ENCODE measurements at regions not wholly inside any gene's neighbourhood (a gene's known extent, or its start where the extent isn't known, plus 50 kb on each side); places are given as distances from the start of the nearest gene placed in this dataset.

DNA sequence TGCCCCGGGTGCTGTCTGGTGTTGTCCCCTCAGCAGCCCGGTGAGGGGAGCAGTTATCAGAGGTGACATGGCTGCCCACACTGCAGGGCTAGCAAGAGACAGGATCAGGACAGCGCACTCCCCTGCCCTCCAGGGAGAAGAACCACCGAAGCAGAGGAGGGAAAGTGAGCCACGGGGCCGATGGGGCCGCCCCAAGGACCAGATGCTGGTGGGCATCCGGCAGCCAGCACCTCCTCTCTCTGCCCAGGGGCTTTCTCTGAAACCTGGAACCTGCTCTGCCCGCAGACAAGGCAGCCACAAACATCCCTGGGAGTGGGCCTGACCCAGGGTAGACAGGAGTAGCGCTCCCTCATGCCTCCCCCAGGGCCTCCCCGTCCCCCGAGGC lies 163.0 kb upstream of the CST7 start:
- DNase-seq, result no peak
- H3K27ac ChIP-seq, result no peak overlapping the region
- TF ChIP-seq, protein P1, sequence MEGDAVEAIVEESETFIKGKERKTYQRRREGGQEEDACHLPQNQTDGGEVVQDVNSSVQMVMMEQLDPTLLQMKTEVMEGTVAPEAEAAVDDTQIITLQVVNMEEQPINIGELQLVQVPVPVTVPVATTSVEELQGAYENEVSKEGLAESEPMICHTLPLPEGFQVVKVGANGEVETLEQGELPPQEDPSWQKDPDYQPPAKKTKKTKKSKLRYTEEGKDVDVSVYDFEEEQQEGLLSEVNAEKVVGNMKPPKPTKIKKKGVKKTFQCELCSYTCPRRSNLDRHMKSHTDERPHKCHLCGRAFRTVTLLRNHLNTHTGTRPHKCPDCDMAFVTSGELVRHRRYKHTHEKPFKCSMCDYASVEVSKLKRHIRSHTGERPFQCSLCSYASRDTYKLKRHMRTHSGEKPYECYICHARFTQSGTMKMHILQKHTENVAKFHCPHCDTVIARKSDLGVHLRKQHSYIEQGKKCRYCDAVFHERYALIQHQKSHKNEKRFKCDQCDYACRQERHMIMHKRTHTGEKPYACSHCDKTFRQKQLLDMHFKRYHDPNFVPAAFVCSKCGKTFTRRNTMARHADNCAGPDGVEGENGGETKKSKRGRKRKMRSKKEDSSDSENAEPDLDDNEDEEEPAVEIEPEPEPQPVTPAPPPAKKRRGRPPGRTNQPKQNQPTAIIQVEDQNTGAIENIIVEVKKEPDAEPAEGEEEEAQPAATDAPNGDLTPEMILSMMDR (IDR thresholded peaks at IDR 0.05; ENCODE audit: low read depth, low read length), result no peak
- no peaks in the 10 kb centered on the region for H3K36me3 ChIP-seq
- no peaks in the 10 kb centered on the region for H3K27me3 ChIP-seq (ENCODE audit: insufficient read depth, low read depth, severe bottlenecking)
- no peak overlapping the region for H3K4me3 ChIP-seq (ENCODE audit: low read depth, low read length)
- H3K9me3 ChIP-seq (ENCODE audit: severe bottlenecking), result no peaks in the 10 kb centered on the region

DNA sequence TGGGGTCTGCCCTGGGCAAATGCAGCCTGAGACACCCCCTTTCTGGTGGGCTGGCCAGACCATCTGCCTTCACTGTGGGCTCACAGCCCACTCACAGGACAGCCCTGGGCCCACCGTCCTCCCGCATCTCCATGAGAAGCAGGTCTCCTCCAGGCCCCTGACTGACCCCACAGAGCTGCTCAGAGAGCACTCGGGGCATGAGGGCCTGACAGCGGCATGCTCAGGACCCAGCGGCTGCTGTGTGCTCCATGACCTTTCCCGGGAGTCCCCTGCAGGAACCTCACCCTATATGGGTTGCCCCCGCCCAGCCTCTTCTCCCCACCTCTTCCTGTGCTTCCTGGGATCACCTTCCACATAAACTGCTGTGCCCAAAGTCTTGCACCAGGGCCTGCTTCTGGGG lies 162.4 kb upstream of the CST7 start:
- no peaks in the 10 kb centered on the region for H3K27me3 ChIP-seq (ENCODE audit: insufficient read depth, low read depth, severe bottlenecking)

DNA sequence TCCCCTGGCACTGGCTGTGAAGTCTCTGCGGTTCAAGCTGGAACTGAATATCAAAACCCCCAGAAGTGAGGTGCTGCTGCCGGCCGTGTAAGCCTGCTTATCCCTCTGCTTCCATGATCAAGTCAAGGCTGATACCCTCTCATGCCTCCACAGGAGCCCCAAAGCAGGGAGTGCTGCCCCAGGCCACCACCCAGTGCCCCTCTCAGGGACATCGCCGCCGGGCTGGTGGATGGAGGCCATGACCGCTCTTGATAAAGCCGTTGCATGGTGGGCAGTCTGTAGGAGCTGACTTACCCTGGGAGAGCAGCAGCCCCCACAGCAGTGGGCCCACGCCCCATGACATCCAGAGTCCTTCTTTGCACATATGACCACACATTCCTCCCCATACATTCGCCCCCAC lies 162.0 kb upstream of the CST7 start:
- Histone ChIP-seq H3K36me3 (no peaks in the 10 kb centered on the region), H3K27me3 (ENCODE audit: insufficient read depth, low read depth, severe bottlenecking) (no peaks in the 10 kb centered on the region), H3K4me3 (ENCODE audit: low read depth, low read length) (no peak overlapping the region), H3K9me3 (ENCODE audit: severe bottlenecking) (no peaks in the 10 kb centered on the region), H3K27ac (no peak overlapping the region)
- TF ChIP-seq, protein P1 (IDR thresholded peaks at IDR 0.05; ENCODE audit: low read depth, low read length), result no peak
- DNase-seq, result no peak

More for the DNA sequence above, 162.4 kb upstream of the CST7 start:
- Histone ChIP-seq H3K9me3 (ENCODE audit: severe bottlenecking) (no peaks in the 10 kb centered on the region), H3K27ac (no peak overlapping the region), H3K4me3 (ENCODE audit: low read depth, low read length) (no peak overlapping the region), H3K36me3 (no peaks in the 10 kb centered on the region)
- TF ChIP-seq, protein P1 (IDR thresholded peaks at IDR 0.05; ENCODE audit: low read depth, low read length), result no peak
- DNase-seq, result no peak

DNA sequence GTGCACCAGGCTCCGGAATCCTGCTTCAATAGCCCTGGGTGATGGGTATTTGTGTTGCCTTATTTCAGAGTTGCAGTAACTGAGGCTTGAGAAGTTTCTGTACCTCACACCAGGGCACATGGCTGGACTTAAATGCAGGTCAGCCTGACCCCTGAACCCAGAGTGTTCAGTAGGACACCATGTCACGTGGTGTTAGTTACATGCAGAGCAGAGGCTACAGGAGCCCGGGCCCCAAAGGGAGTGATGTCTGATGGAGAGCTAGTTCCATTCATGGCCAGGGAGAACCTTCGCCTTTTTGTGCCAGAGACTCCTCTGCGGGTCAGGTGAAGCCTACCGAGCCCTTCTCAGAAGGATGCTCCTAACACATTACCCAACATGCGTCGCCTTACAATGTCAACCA lies 161.4 kb upstream of the CST7 start:
- H3K9me3 ChIP-seq (ENCODE audit: severe bottlenecking), result no peaks in the 10 kb centered on the region
- H3K36me3 ChIP-seq, result no peaks in the 10 kb centered on the region
- no peak overlapping the region for H3K27ac ChIP-seq
- DNase-seq, result no peak
- TF ChIP-seq, protein P1 (IDR thresholded peaks at IDR 0.05; ENCODE audit: low read depth, low read length), result no peak
- no peak overlapping the region for H3K4me3 ChIP-seq (ENCODE audit: low read depth, low read length)
- H3K27me3 ChIP-seq (ENCODE audit: insufficient read depth, low read depth, severe bottlenecking), result no peaks in the 10 kb centered on the region

DNA sequence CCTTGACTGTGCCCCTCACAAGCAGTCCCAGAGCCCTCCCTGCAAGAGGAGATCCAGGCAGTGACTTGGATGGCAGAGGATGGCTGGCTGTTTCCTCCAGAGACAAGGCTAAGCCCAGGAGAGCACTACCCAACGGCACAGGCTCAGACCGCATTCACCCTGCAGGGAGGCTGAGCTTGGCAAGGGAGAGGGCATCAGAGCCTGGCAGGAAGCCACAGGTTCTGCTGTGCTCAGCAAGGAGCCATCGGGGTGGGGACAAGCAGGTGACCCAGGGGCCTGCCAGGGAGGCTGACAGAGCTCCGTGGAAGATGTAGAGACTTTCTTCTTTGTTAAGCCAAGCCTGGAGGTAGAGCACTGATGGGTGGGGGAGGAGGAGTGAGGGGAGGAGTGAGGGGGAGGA lies 159.2 kb upstream of the CST7 start:
- Histone ChIP-seq H3K4me3 (ENCODE audit: low read depth, low read length) (no peak overlapping the region), H3K36me3 (no peaks in the 10 kb centered on the region)
- no peak for DNase-seq

More for the DNA sequence above, 159.2 kb upstream of the CST7 start:
- Histone ChIP-seq H3K9me3 (ENCODE audit: severe bottlenecking) (no peaks in the 10 kb centered on the region), H3K27me3 (ENCODE audit: insufficient read depth, low read depth, severe bottlenecking) (no peaks in the 10 kb centered on the region), H3K27ac (no peak overlapping the region)
- TF ChIP-seq, protein P1 (IDR thresholded peaks at IDR 0.05; ENCODE audit: low read depth, low read length), result no peak

All from WERI-Rb-1 (cell line).